ENCODE measurements at regions not wholly inside any gene's neighbourhood (a gene's known extent, or its start where the extent isn't known, plus 50 kb on each side); places are given as distances from the start of the nearest gene placed in this dataset.
A peak's percentile ranks its signal among the peaks of the same experiment; 100 is the strongest.
"Not testable (repeated sequence)": the region's sequence is repeated elsewhere in the genome, so short reads cannot be mapped to it uniquely, and the experiment has no call there.

DNA sequence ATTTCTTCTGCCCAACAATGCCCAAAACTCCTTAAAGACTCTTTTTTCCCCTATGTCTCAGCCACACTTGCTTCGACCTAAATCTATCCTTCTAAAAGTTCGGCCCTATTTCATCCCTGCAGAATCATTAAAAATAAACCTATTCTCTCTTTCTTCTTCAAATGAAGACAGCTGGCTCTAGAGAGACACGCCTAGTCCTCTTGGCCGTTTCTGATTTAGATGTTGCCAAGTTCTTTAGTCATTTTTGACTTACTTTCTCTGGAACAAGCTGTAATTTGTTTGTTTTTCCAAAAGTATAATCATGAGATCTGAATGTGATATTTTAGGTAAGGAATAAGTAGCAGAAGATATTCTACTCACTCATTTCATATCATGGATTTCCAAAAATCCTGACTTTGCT lies 211.6 kb downstream of the CENPC start:
- no peak for DNase-seq (ENCODE audit: low read depth in 1 of 2, low spot score in 1 of 2)

DNA sequence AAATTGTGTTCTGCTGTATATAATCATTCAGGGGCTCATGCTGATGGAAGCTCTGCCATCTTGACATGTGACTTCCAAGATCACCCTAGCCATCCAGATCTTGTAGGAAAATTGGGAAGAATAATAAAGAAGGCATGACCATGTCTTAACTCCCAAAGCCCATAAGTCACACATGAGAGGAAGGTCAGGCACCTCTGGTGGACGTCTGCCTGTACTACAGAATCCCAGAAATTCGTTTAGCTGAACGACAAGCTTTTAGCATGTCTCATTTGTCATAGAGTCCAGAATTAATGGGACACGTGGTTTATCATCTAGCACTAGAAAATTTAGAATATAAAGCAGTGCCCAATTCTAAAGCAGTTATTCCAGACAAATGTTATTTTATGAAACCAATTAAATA lies 212.7 kb downstream of the CENPC start:
- no peak for DNase-seq (ENCODE audit: low read depth in 1 of 2, low spot score in 1 of 2)

DNA sequence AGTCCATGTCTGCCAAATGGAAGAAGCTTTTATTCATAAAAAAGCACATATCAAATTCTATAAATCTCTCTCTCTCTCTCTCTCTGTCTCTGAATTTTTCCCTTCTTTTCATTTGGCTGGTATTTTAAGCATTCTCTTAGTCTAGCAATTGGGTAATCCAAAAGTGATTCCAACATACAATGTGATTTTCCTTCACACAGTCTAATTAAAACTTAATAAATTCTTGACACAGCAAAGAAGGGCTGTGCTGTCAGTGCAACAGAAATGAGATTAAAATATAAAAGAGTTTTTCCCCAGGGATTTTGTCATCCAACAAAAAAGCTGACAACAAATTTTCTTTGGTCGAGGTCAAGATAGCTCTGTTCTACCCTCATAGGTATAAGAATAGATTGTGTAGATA lies 216.9 kb downstream of the CENPC start:
- no peak for DNase-seq (ENCODE audit: low read depth in 1 of 2, low spot score in 1 of 2)

DNA sequence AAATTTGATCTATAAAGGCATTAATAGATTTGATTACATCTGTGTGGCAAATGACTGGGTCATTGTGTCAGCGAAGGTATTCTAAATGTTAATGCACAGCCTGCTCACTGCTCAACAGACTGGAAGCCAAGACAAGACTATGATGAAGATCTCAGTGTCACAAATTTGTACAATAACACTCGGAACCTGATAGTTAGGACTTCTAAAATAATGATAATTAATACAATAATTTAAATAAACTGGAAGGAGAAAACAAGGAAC lies 217.4 kb downstream of the CENPC start:
- no peak for DNase-seq (ENCODE audit: low read depth in 1 of 2, low spot score in 1 of 2)

DNA sequence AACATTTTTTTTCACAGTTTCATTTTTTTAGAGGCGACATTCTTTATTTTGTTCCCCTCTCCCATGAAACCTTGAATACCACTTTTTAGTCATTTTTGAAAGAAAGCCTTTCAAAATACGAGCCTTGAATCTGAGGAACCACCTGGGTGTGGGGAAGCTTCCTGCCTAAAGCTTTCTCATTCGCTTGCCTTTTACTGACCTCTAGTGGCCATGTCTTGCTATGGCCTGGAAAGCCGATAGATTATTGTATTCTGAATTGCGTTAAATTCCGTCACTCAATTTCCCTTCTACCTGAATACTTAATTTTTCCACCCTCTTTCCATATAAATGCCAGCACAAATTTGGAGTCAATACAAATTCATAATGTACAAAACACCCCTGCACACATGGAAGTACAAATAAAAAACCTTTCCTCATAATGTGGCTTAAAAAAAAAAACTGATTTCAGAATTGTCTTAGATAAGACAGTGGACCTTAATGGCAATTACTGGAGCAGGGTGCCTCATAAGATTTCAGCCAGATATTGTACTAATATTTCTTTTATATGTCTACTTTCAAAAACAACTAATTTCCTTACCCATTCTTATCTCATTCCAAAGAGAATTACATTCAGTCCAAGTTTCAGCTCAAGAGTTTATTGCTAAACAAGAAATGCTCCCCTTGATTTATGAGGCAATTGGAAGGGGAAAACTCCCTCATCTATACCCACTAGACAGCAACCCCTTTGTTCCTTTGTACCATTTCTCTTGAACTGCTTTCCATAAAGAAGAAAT lies 217.9 kb downstream of the CENPC start:
- DNase-seq (ENCODE audit: low read depth in 1 of 2, low spot score in 1 of 2) = peak in 1 of 2 donors; percentile 2

DNA sequence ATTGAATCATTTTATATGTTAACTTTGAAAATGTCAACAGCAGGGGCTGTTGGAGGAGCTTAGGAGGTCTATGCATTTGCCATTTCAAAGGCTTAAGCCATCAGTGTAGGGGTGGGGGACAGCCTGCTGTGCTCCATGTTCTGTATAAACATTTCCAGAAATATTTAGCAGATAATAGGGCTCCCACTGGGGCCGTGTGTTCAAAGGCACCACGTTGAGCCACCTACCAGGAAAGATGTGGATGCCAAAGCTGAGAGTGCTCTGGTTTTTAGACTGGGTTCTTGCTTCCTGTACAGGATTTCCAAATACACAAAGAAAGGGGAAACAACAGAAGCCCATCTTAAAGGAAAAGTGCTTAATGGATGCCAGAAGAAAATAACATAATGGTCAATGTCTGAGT lies 219.5 kb downstream of the CENPC start:
- no peak for DNase-seq (ENCODE audit: low read depth in 1 of 2, low spot score in 1 of 2)

DNA sequence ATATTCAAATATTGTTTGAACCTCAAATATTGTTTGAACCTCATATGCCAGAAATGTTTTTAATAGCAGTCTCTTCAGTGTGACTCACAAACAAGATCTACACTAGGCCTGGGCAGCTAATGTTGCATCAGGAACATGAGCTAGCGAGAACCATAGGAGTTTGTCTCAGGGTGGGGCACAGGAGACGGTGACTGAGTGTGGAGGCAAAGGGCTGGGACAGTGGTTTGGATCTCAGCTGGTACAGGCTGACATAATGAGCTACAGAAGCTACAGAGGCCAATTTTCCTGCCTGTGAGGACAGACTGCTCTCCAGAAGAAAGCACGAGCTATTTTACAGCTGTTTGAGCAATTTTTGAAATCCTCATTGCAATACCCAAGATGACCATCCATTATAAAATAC lies 224.7 kb downstream of the CENPC start:
- DNase-seq (ENCODE audit: low read depth in 1 of 2, low spot score in 1 of 2) = no peak

DNA sequence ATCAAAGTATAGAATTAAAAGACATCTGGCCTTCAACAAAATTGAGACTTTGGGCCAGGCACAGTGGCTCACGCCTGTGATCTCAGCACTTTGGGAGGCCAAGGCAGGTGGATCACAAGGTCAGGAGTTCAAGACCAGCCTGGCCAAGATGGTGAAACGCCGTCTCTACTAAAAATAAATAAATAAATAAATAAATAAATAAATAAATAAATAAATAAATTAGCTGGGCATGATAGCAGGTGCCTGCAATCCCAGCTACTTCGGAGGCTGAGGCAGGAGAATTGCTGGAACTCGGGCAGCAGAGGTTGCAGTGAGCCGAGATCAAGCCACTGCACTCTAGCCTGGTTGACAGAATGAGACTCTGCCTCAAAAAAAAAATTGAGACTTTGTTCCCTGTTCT lies 225.7 kb downstream of the CENPC start:
- DNase-seq (ENCODE audit: low read depth in 1 of 2, low spot score in 1 of 2) = not testable (repeated sequence)

DNA sequence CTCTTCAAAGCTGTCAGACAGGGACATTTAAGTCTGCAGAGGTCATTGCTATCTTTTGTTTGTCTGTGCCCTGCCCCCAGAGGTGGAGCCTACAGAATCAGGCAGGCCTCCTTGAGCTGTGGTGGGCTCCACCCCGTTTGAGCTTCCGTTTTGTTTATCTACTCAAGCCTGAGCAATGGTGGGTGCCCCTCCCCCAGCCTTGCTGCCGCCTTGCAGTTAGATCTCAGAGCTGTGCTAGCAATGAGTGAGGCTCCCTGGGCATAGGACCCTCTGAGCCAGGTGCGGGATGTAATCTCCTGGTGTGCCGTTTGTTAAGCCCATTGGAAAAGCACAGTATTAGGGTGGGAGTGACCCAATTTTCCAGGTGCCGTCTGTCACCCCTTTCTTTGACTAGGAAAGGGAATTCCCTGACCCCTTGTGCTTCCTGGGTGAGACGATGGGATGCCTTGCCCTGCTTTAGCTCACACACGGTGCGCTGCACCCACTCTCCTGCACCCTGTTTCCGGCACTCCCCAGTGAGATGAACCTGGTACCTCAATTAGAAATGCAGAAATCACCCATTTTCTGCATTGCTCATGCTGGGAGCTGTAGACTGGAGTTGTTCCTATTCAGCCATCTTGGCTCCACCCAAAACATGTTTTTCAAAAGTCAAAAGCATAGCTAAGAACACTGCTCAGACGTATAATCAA lies 244.7 kb downstream of the CENPC start:
- not testable (repeated sequence) for DNase-seq (ENCODE audit: low read depth in 1 of 2, low spot score in 1 of 2)

DNA sequence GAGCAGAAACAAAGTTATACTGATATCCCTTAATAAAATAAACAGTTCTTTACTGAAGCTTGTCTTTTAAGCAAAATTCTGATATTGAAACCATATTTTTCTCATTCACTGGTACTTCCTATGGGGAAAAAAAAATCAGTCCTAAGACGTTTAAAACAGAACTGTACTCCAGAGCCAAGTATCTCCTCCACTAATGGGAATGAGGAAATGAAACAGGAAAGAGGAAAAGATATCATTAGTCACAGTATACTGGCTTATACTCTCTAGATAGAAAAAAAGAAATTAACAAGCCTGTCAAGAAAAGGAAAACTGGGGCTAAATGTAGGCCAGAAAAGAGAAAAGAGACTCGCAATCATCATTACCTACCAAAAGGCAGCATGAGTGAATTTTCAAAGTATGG lies 252.7 kb downstream of the CENPC start:
- DNase-seq (ENCODE audit: low read depth in 1 of 2, low spot score in 1 of 2) = no peak

DNA sequence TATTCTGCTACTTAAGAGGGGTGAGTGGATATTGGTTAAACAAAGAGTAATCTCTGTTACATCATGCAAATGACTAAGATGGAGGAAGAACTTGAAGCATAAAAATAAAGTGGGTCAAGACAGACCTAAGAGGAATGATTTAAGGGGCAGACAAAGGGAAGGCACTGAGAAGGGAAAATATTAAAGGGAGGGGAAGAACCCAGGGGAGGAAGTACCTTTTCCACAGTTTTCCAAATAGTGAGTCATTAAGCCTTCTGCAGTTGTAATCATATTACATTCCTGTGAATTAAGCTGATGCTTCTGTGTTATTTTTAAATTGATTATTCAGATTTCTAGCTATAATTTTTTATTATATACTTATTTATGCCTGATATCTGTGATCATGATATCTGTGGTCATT lies 253.3 kb downstream of the CENPC start:
- no peak for DNase-seq (ENCODE audit: low read depth in 1 of 2, low spot score in 1 of 2)

DNA sequence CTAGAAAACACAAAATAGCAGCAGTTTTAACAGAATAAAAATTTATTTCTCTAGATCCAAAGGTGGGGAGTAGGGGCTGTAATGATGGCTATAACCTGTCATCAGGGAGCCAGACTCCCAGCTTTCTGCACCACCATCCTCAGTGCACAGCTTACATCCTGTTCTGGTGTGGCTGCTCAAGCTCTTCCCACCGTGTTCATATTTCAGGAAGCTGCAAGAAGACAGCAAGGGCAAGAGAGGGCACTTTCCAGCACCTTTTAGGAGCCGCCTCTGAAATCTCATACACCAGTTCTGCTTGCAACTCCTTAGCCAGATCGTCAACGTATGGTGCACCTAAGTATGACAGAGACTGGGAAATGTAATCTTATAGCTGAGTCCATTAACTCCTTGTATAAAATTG lies 253.7 kb downstream of the CENPC start:
- DNase-seq (ENCODE audit: low read depth in 1 of 2, low spot score in 1 of 2) = no peak

DNA sequence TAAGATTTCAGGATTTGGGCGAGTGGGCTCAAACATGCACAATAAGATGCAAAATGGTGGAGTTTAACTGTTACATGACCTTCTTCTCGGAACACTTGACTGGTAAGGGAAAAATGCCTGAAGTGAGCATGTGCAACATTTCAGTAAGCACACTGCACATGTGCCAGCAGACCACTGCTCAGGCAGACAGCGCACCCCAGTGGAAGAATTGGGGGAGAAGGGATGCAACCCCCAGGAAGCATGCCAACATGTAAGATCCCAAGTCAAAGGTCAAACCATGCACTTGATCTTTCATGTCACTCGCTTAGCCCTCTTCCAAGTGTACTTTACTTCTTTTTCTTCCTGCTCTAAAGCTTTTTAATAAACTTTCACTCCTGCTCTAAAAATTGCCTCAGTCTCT lies 256.3 kb downstream of the CENPC start:
- DNase-seq (ENCODE audit: low read depth in 1 of 2, low spot score in 1 of 2) = no peak

DNA sequence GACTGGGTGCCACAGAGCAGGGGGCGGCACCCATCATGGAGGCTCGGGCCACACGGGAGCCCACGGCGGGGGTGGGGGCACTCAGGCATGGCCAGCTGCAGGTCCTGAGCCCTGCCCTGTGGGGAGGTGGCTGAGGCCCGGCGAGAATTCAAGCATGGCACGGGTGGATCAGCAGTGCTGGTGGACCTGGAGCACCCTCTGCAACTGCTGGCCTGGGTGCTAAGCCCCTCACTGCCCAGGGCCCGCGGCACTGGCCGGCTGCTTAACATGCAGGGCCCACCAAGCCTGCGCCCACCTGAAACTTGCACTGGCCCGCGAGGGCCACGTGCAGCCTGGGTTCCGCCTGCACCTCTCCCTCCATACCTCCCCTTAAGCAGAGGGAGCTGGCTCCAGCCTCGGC lies 258.6 kb downstream of the CENPC start:
- DNase-seq (ENCODE audit: low read depth in 1 of 2, low spot score in 1 of 2) = no peak

DNA sequence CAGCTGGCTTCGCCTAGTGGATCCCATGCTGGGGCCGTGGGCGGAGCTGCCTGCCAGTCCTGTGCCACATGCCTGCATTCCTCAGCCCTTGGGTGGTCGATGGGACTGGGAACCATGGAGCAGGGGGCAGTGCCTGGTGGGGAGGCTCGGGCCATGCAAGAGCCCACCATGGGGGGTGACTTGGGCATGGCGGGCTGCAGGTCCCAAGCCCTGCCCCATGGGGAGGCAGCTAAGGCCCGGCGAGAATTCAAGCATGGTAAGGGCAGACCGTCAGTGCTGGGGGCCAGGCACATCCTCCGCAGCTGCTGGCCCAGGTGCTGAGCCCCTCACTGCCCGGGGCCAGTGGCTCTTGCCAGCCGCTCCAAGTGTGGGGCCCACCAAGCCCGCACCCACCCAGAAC lies 262.6 kb downstream of the CENPC start:
- no peak for DNase-seq (ENCODE audit: low read depth in 1 of 2, low spot score in 1 of 2)

DNA sequence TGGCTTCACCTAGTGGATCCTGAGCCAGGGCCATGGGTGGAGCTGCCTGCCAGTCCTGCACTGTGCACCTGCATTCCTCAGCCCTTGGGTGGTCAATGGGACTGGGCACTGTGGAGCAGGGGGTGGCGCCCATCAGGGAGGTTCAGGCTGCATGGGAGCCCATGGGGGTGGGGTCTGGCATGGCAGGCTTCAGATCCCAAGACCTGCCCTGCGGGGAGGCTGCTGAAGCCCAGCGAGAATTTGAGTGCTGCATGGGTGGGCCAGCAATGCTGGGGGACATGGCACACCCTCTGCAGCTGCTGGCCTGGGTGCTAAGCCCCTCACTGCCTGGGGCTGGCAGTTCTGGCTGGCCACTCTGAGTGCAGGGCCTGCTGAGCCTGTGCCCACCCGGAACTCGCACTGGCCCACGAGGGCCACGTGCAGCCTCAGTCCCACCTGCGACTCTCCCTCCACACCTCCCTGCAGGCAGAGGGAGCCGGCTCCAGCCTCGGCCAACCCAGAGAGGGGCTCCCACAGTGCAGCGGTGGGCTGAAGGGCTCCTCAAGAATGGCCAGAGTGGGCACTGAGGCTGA lies 270.0 kb downstream of the CENPC start:
- DNase-seq (ENCODE audit: low read depth in 1 of 2, low spot score in 1 of 2) = no peak

DNA sequence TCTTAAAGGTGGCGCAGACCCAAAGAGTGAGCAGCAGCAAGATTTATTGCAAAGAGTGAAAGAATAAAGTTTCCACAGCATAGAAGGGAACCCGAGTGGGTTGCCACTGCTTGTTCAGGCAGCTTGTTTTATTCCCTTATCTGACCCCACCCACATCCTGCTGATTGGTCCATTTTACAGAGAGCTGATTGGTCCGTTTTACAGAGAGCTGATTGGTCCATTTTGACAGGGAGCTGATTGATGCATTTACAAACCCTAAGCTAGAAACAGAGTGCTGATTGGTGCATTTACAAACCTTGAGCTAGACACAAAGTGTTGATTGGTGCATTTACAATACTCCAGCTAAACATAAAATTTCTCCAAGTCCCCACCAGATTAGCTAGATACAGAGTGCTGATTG lies 270.6 kb downstream of the CENPC start:
- not testable (repeated sequence) for DNase-seq (ENCODE audit: low read depth in 1 of 2, low spot score in 1 of 2)

DNA sequence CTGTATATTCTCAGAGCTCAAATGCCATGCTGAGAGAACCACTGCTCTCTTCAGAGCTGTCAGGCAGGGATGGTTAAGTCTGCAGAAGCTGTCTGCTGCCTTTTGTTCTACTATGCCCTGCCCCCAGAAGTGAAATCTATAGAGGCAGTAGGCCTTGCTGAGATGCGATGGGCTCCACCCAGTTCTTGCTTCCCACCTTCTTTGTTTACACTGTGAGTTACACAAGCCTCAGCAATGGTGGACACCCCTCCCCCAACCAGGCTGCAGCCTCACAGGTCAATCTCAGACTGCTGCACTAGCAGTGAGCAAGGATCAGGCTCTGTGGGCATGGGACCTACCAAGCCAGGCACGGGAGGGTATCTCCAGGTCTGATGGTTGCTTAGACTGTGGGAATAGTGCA lies 271.6 kb downstream of the CENPC start:
- no peak for DNase-seq (ENCODE audit: low read depth in 1 of 2, low spot score in 1 of 2)

DNA sequence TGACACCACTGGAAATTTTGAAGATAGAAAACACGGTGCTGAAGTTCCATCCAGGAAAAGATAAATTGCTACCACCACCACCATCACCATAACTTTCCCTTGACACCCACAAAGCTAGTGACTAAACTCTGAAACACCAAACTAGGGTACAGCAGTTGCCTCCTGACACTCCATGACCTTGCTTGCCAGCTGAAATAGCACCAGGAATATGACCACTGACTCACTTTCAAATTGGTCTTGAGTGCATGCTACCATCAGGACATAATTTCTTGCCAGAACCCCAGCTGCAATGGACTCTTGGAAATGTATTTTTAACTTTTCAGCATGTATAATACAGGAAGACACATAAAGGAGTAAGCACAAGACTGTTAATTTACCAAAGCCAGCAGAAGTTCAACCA lies 283.3 kb downstream of the CENPC start:
- DNase-seq (ENCODE audit: low read depth in 1 of 2, low spot score in 1 of 2) = no peak

DNA sequence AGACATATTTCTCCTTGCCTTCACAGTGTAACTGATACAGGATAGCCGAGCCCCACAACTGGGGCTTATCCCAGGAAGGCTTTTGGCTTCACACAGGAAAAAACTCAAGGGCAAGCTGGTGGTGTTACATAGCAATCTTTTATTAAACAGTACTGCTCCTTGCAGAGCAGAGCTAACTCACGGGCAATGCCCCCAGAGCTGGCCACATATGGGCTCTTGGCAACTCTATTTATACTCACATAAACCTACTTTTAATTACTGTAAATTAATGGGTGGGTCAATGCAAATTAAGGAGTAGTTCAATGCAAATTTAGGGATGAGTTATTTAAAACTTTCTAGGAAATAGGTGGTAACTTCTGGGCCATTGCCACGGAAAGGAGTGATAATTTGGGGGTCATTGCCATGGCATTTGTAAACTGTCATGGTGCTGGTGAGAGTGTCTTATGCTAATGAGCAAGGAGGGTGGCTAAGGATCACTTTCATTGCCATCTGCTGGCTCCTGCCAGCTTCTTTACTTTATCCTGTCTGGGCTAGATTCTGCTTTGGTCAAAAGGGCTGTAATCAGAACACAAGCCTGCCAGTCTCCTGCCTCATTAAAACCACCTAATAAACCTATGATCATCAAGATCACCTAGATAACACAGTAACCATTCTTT lies 288.8 kb downstream of the CENPC start:
- DNase-seq (ENCODE audit: low read depth in 1 of 2, low spot score in 1 of 2) = no peak

DNA sequence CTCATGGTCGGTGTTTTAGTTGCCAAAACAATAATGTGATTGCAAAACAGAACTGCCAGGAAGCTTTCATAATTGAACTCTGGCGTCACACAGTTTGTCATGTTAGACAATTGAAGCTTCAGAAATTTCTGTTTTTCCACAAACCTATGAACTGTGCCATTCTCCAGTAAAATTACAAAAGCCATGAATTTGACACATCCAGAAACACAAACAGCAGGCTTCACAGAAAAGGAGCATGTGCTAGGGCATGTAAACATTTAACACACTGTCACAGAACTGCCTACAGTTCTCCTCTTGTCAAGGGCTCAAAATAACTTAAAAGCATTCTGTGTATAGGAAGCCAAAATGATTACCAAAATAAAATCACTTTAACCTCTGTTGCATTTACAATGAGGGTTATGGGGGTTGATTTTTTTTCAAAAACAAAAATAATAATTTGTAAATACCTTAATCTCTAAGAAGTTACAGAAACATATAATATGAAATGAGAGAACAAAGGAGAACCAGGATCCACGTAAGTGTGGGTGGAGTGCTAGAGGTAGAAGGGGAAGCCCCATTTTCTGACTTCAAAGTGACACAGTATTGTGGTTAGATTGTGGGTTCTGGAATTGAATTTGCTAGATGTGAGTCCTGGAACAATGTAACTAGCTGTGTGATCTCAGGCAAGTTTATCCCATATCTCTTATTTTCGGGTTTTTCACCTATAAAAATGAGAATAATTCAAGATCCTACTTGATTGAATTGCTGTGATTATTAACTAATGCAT lies 295.0 kb downstream of the CENPC start:
- no peak for DNase-seq (ENCODE audit: low read depth in 1 of 2, low spot score in 1 of 2)

DNA sequence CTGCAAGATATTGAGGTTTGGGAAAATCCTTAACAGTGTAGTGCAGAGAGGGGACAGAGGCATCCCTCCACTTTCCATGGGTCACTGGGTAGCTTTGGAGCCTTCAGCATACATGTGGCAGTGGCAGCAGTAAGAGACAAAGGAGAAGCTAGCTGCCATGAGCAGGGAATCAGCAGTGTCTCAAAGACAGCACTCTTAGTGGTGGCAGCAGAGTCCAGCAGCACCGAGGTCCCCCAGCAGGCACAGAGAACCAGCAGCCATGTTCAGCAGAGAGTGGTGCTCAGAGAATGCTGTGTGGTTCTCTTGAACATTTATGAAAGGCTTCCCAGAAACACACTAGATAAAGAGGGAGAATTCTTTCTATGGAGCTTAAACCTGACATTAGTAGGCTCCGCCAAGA lies 308.5 kb downstream of the CENPC start:
- DNase-seq (ENCODE audit: low read depth in 1 of 2, low spot score in 1 of 2) = no peak
